ENCODE measurements at regions not wholly inside any gene's neighbourhood (a gene's known extent, or its start where the extent isn't known, plus 50 kb on each side); places are given as distances from the start of the nearest gene placed in this dataset.

DNA sequence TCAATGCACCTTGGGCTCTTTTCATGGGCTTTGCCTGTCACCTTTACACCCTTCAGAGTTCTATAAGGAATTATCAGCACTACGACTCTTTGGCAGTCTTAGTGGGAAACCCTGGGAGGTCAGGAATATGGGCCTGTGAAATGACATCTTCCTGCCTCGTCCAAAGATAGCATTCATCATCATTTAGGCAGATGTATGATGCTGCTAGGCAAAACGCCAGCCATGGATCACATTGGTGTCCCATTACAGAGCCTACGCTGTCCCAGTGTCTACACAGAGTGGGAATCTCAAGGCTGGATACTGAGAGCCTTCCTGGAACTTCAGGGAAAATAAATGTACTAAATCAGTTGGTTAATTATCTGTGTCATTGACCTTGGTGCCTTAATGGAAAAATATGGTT lies 259.4 kb upstream of the CELF2 start:
- Histone ChIP-seq H2AFZ (ENCODE audit: control insufficient read depth, low read depth, low read length) (no peak overlapping the region), H3K79me2 (ENCODE audit: control insufficient read depth, insufficient read depth, low read length) (no peaks in the 10 kb centered on the region), H3K9me3 (replicated peaks; ENCODE audit: control insufficient read depth, insufficient read depth, low read length) (no peaks in the 10 kb centered on the region), H3K27ac (ENCODE audit: control insufficient read depth, insufficient read depth) (no peak overlapping the region), H3K27me3 (replicated peaks in 1 of 2; ENCODE audit: control insufficient read depth in 2 of 2, insufficient read depth in 2 of 2, low read length in 1 of 2) (no peaks in the 10 kb centered on the region), H3K4me3 (no peak overlapping the region), H4K20me1 (ENCODE audit: control insufficient read depth, insufficient read depth) (no peaks in the 10 kb centered on the region), H3K4me1 (ENCODE audit: control insufficient read depth, insufficient read depth, low read length) (no peaks in the 10 kb centered on the region), H3K4me2 (ENCODE audit: control insufficient read depth, insufficient read depth) (no peak overlapping the region), H3K36me3 (ENCODE audit: control insufficient read depth in 2 of 2, insufficient read depth in 2 of 2, low read length in 1 of 2) (no peaks in the 10 kb centered on the region), H3K9ac (ENCODE audit: control insufficient read depth, insufficient read depth, low read length) (no peak overlapping the region)
- in situ Hi-C loops (cut with MboI) (no loop called here), intact Hi-C loops (cut with micrococcal nuclease; ENCODE audit: unreplicated experiment) (no loop called here)
- RAD21 ChIA-PET (ENCODE audit: unreplicated experiment): no interaction called here
- WGBS (ENCODE audit: insufficient coverage, insufficient replicate concordance, low lambda C conversion rate, missing lambda C conversion rate): 2% methylated on average over 4 of the region's 4 CpGs
- TF ChIP-seq, protein P1, sequence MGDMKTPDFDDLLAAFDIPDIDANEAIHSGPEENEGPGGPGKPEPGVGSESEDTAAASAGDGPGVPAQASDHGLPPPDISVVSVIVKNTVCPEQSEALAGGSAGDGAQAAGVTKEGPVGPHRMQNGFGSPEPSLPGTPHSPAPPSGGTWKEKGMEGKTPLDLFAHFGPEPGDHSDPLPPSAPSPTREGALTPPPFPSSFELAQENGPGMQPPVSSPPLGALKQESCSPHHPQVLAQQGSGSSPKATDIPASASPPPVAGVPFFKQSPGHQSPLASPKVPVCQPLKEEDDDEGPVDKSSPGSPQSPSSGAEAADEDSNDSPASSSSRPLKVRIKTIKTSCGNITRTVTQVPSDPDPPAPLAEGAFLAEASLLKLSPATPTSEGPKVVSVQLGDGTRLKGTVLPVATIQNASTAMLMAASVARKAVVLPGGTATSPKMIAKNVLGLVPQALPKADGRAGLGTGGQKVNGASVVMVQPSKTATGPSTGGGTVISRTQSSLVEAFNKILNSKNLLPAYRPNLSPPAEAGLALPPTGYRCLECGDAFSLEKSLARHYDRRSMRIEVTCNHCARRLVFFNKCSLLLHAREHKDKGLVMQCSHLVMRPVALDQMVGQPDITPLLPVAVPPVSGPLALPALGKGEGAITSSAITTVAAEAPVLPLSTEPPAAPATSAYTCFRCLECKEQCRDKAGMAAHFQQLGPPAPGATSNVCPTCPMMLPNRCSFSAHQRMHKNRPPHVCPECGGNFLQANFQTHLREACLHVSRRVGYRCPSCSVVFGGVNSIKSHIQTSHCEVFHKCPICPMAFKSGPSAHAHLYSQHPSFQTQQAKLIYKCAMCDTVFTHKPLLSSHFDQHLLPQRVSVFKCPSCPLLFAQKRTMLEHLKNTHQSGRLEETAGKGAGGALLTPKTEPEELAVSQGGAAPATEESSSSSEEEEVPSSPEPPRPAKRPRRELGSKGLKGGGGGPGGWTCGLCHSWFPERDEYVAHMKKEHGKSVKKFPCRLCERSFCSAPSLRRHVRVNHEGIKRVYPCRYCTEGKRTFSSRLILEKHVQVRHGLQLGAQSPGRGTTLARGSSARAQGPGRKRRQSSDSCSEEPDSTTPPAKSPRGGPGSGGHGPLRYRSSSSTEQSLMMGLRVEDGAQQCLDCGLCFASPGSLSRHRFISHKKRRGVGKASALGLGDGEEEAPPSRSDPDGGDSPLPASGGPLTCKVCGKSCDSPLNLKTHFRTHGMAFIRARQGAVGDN (IDR thresholded peaks at IDR 0.05): no peak
- TF ChIP-seq, protein P2, sequence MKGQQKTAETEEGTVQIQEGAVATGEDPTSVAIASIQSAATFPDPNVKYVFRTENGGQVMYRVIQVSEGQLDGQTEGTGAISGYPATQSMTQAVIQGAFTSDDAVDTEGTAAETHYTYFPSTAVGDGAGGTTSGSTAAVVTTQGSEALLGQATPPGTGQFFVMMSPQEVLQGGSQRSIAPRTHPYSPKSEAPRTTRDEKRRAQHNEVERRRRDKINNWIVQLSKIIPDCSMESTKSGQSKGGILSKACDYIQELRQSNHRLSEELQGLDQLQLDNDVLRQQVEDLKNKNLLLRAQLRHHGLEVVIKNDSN (IDR thresholded peaks at IDR 0.05; ENCODE audit: borderline replicate concordance, extremely low read length, insufficient read depth, low read depth, low read length): no peak
- TF ChIP-seq SMAD5 (IDR thresholded peaks at IDR 0.05; ENCODE audit: low read depth) (no peak), NR2C2 (IDR thresholded peaks at IDR 0.05; ENCODE audit: borderline replicate concordance, control insufficient read depth, insufficient read length, low read depth) (no peak), ZNF207 (IDR thresholded peaks at IDR 0.05; ENCODE audit: borderline replicate concordance) (no peak), BRCA1 (IDR thresholded peaks at IDR 0.05; ENCODE audit: low read depth, low read length) (no peak), ZZZ3 (IDR thresholded peaks at IDR 0.05; ENCODE audit: control insufficient read depth, insufficient read length, low read depth) (no peak), YBX1 (IDR thresholded peaks at IDR 0.05) (no peak), ZNF274 (IDR thresholded peaks at IDR 0.05; ENCODE audit: insufficient read depth, insufficient read length) (no peak), ZNF384 (IDR thresholded peaks at IDR 0.05; ENCODE audit: borderline replicate concordance, low read depth, low read length) (no peak), SREBF2 (IDR thresholded peaks at IDR 0.05; ENCODE audit: low read length) (no peak), EP300 (IDR thresholded peaks at IDR 0.05; ENCODE audit: borderline replicate concordance in 1 of 2, control insufficient read depth in 1 of 2, low read depth in 2 of 2, low read length in 2 of 2) (no peak), CREB1 (IDR thresholded peaks at IDR 0.05; ENCODE audit: low read depth) (no peak)
- TF ChIP-seq, protein P3, sequence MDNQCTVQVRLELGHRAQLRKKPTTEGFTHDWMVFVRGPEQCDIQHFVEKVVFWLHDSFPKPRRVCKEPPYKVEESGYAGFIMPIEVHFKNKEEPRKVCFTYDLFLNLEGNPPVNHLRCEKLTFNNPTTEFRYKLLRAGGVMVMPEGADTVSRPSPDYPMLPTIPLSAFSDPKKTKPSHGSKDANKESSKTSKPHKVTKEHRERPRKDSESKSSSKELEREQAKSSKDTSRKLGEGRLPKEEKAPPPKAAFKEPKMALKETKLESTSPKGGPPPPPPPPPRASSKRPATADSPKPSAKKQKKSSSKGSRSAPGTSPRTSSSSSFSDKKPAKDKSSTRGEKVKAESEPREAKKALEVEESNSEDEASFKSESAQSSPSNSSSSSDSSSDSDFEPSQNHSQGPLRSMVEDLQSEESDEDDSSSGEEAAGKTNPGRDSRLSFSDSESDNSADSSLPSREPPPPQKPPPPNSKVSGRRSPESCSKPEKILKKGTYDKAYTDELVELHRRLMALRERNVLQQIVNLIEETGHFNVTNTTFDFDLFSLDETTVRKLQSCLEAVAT (IDR thresholded peaks at IDR 0.05): no peak
- DNase-seq (ENCODE audit: low read depth, low spot score): no peak
- CTCF ChIA-PET: no interaction called here
- SMC1A ChIA-PET (ENCODE audit: uncharacterized antibody, unreplicated experiment): no interaction called here
- no peak for ATAC-seq
- no peak for FAIRE-seq
- POLR2A ChIA-PET: no interaction called here
- BruUV-seq (replicated peaks): no TSS peak
